Astrocyte of the spinal cord (primary cell): ENCODE measurements at regions not wholly inside any gene's neighbourhood (a gene's known extent, or its start where the extent isn't known, plus 50 kb on each side); places are given as distances from the start of the nearest gene placed in this dataset.

Experiments used
- DNase-seq: peaks from one replicate; pipeline ENCODE4 v3.0.0; 2011; ENCODE audit warnings: low read depth, low spot score
- H3K4me3 ChIP-seq: 2 replicates; pipeline ENCODE4 v1.5.1; 2011; ENCODE audit warnings: low read depth, mild to moderate bottlenecking, low read length, moderate library complexity
- CTCF ChIP-seq: IDR thresholded peaks from 2 replicates; pipeline ENCODE4 v1.5.1; 2012; ENCODE audit warnings: low read depth, mild to moderate bottlenecking, low read length, inconsistent platforms
- in situ Hi-C: cut with HindIII; loops from 2 replicates; pipeline ENCODE4 v1.10.0; 2017; ENCODE audit warnings: low sequenced_read_pairs

- H3K4me3 ChIP-seq: no peak overlapping the region
- in situ Hi-C loops: no loop called here
- DNase-seq: peak; percentile 18
- TF ChIP-seq CTCF: no peak
Measured at GRCh38 chr4:98720871-98721480, 62.6 kb upstream of the TSPAN5 start.

GRCh38 chr4:98716796-98717195 is 58.4 kb upstream of the TSPAN5 start:
- no peak for TF ChIP-seq CTCF
- no peak overlapping the region for H3K4me3 ChIP-seq
- DNase-seq: no peak
- in situ Hi-C loops: no loop called here

GRCh38 chr4:98712607-98713006 is 54.2 kb upstream of the TSPAN5 start:
- in situ Hi-C loops: no loop called here
- DNase-seq: no peak
- TF ChIP-seq CTCF: no peak
- H3K4me3 ChIP-seq: no peak overlapping the region

- no peak for TF ChIP-seq CTCF
- peak; percentile 19 for DNase-seq
- in situ Hi-C loops: no loop called here
- H3K4me3 ChIP-seq: no peak overlapping the region
Measured at GRCh38 chr4:98711526-98711925, 53.1 kb upstream of the TSPAN5 start.

GRCh38 chr4:98710831-98711230 is 52.4 kb upstream of the TSPAN5 start:
- no peak for TF ChIP-seq CTCF
- peak; percentile 30 for DNase-seq
- H3K4me3 ChIP-seq: no peak overlapping the region
- in situ Hi-C loops: no loop called here
